Suprapubic skin (tissue), 4 donors: ENCODE measurements at regions not wholly inside any gene's neighbourhood (a gene's known extent, or its start where the extent isn't known, plus 50 kb on each side); places are given as distances from the start of the nearest gene placed in this dataset.

Source experiments
- CTCF ChIP-seq, 2 donors: fragments of 200-600 bp in 1 of 2; fragments of 450-650 bp in 1 of 2; sonication (generic) in 1 of 2; IDR thresholded peaks; one replicate each; pipeline ENCODE4 v1.5.1; 2016 to 2019; ENCODE audit warnings: antibody characterized with exemption in 2 of 2, mild to moderate bottlenecking in 1 of 2, moderate library complexity in 1 of 2
- EP300 ChIP-seq: sonication (generic); formaldehyde crosslinking; IDR thresholded peaks from one replicate; pipeline ENCODE4 v1.6.1; 2017; ENCODE audit warnings: antibody characterized with exemption
- POLR2A ChIP-seq, 2 donors: fragments of 450-650 bp; IDR thresholded peaks; one replicate each; pipeline ENCODE4 v1.6.1; 2017; ENCODE audit warnings: antibody characterized with exemption in 2 of 2, mild to moderate bottlenecking in 2 of 2, moderate library complexity in 2 of 2
- POLR2AphosphoS5 ChIP-seq, 3 donors: sonication (generic); formaldehyde crosslinking; IDR thresholded peaks; one replicate each; pipeline ENCODE4 v1.6.1; 2017; ENCODE audit warnings: antibody characterized with exemption in 3 of 3

- TF ChIP-seq CTCF (IDR thresholded peaks at IDR 0.05) (no peak), POLR2A (IDR thresholded peaks at IDR 0.05) (no peak), EP300 (no peak), POLR2AphosphoS5 (IDR thresholded peaks at IDR 0.05) (no peak)
These were observed 616.7 kb upstream of the SUCLG2 start for GRCh38 chr3:68271145-68271544.
